SK-N-SH treated with all-trans-retinoic acid at 6 μM for 48 hours (cell line): ENCODE measurements at regions not wholly inside any gene's neighbourhood (a gene's known extent, or its start where the extent isn't known, plus 50 kb on each side); places are given as distances from the start of the nearest gene placed in this dataset.

Experiments
- BACH2 ChIP-seq: fragments of 250-450 bp; sonication (Bioruptor Pico); IDR thresholded peaks from 2 replicates; pipeline ENCODE4 v1.9.0; 2021; ENCODE audit warnings: mild to moderate bottlenecking, borderline replicate concordance
- ZNF70 ChIP-seq: fragments of 450-650 bp; formaldehyde crosslinking; IDR thresholded peaks from 2 replicates; pipeline ENCODE4 v1.5.0; 2020; ENCODE audit warnings: mild to moderate bottlenecking, moderate library complexity

- TF ChIP-seq BACH2 (CRISPR knock-in tag) (no peak), ZNF70 (CRISPR knock-in tag) (no peak)
Measured at GRCh38 chr14:85310491-85311272, 219.3 kb upstream of the FLRT2 start.
